Renal cortical epithelial cell (primary cell): ENCODE measurements at regions not wholly inside any gene's neighbourhood (a gene's known extent, or its start where the extent isn't known, plus 50 kb on each side); places are given as distances from the start of the nearest gene placed in this dataset.
A peak's percentile ranks its signal among the peaks of the same experiment; 100 is the strongest.

Source experiments
- DNase-seq: peaks from one replicate; pipeline ENCODE4 v3.0.0-alpha.2; 2011; ENCODE audit warnings: low read depth

DNA sequence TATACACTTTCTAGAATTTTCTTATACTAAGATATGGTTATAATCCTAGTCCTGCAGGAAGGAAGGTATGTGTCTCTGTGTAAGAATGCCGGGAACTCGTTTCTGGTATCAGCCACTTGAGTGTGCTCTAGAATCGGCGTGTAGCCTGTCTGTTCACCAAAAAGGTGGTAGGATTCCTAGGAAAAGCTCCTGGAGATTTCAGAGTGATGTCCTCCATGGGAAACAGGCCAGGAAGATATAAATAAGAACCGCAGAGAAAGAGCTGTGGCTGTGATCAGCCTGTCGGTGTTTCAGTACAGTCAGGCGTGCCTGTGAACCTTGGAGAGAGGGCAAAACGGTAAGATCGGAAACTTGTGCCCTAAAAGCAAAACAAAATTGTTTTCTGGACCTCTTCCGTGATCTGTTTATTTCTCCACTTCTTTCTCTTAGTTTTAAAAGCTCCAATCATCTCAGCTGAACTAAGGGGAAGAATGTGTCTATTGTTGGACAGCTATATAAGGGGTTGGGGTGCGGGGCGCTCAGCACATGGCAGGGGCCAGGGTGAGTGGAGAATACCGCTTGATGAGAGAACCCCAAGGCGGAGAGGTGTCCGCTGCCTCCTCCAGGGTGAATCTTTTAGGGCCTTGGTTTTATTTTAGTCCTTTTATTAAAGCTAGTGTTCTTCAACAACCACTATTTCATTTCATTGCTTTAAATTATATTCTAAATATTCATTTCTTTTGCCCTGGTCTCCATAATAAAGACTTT, 303.8 kb upstream of the TENM3 start:
- DNase-seq, result no peak

DNA sequence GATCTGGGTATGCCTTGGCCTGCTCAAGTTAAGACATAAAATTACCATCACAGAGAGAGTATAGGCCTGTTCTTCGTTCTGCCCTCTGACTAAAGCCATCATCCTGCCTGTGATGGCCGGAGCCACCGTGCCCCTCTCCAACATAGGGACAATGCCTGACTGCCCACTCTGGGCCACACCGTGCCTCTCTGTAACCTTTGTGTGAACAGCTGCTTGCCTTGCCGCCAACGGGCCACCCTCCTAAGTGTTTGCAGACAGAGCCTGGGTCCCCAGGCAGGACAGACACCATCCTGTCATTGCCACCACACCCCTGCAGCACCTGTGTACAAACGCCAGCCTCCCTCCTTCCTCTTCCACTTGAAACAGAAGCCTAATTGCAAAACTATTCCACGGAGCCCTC, 298.7 kb upstream of the TENM3 start:
- no peak for DNase-seq

DNA sequence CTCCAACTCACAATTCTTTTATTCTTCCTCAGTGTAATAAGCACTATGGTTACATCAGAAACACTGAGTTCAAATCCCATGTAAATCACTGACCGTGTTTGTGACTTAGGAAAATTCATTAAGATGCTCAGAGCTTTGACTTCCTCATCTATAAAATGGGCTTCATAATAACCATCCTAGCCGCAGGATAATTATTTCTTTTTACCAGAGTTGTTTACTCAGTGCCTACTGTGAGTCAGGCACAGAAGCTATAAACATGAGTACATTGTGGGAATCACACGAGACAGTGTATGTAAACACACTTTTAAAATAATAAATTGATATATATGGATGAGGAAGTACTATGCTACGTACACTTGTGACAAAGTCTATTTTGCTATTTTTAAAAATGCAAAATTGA, 296.3 kb upstream of the TENM3 start:
- DNase-seq, result no peak

DNA sequence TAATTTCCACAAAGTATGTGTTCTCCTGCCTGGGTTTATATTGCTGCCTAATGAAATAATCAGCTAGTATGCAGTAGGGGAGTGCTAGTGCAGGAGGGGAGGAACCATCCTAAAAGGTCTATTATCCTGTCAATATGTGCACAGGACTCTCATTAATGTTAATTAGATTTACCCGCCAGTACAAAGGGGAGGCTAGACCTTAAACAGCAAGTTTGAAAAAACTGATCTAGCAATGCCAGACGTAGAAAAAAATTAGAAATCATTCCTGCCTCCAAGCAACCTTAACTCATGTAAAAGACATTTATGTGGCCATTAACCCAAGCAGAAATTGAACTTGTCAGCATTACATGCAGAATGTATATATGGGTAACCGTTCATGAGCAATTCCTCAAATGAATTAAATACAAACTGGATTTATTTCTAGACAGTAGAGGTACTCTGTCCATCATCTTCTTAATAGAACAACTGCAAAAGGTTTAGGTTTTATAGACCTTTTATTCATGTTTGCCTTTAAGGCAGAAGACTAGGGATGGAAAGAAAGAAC, 294.3 kb upstream of the TENM3 start:
- DNase-seq, result no peak

DNA sequence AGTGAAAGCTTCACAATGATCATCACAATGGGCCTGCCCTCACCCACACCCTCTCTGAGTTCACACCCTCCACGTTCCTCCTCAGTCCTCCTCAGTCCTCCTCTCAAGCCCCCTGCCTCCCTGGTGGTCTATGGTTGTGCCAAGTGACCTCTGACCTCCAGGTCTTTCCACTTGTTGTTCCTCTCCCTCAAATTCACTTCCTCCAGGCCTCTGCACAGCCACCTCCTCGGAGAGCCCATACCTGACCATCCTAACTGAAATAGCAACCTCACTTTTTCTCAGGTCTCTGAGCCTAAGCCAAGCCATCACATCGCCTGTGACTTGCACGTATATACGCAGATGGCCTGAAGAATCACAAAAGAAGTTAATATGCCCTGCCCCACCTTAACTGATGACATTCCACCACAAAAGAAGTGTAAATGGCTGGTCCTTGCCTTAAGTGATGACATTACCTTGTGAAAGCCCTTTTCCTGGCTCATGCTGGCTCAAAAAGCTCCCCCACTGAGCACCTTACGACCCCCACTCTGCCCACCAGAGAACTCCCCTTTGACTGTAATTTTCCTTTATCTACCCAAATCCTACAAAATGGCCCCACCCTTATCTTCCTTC, 293.4 kb upstream of the TENM3 start:
- DNase-seq, result no peak

DNA sequence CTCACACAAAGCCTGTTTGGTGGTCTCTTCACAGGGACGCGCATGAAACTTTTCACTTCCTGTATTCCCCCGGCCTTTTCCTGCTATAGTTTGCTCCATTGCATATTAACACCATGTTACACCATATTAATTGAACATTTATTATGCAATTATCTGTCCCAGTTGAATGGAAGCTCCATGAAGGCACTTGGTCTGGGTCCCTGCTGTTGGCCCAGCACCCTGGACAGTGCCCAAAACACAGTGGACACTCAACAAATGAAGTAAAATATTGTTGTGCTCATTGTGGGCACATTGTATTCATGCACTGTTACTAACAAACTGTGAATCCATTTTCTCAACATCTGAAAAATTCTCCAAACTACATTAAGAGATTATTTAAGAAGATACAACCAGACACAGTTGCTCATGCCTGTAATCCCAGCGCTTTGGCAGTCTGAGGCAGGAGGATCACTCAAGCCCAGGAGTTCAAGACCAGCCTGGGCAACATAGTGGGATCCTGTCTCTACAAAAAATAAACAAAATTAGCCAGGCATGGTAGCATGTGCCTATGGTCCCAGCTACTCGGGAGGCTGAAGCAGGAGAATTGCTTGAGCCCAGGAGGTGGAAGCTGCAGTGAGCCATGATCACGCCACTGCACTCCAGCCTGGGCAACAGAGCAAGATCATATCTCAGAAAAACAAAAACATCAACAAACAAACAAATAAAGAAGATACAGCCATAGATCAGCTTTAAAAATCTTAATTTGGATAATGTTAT, 292.7 kb upstream of the TENM3 start:
- DNase-seq, result no peak

DNA sequence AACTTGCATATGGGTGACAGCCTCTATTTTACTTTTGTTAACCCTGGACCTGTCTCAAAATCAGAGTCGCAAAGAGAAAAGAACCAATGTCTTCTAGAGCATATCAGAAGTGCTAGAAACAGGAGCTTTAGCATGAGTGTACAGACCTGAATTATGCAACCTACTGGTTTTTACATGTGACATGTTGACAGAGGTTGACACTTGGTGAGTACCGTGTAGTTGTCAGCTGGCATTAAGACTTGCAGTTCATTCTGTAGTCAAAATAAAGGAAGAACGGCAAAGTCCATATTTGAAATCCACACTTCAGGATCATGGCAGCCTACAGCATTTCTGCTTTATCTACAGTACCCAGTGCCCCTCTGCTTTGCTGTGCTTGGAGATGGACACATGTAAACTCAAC, 291.9 kb upstream of the TENM3 start:
- no peak for DNase-seq

DNA sequence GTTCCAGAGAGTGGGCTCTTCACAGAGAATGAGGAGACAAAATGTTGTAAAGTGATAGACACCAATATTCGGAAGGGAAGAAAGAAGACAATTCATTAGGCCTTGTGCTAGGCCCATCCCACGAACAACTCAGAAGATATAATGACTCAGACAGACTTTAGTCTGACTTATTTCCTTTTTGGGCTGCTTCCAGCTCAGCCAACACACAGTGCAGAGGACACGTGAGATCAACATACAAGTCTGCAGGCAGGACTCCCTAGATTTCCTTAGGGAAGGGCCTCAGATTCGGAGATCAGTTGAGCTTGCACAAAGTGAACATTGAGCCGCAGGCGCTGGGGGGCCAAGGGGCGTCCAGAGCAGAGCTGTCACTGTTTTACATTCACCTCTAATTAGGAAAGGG, 290.7 kb upstream of the TENM3 start:
- DNase-seq, result peak; percentile 86

DNA sequence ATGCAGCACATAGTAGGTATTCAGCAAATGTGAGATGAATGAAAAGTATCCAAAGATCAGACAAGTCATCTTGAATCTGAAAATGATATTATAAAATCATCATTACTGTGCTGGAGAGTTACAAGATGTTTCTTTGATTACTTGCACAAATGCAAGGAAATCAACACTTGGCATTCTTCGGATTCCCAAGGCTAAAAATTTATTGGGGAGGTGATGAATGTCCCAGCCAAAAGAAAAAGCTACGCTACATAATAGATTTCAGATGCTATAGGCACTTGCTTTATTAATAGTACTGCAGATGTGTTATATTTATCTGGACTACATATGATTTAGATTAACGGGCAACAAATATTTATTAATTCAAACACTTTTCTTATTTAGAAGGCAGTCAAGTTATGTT, 286.7 kb upstream of the TENM3 start:
- no peak for DNase-seq

DNA sequence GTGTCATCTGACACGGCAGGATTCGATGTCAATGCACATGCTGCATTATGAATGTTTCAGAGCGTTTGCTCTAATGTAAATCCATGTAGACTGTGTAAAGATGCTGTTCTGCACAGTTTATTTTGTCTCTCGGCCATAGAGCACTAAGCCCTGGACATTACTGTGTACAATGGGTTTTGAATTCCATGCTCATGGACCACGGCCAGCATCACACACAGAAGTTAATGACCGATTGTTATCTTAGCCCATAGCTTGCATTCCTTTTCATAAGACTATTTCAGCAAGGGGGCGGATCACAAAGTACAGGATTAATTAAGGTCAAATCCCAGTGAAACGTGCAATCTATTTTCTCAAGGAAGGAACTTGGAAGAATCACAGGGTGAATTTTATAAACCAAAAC, 286.1 kb upstream of the TENM3 start:
- DNase-seq, result peak; percentile 92

DNA sequence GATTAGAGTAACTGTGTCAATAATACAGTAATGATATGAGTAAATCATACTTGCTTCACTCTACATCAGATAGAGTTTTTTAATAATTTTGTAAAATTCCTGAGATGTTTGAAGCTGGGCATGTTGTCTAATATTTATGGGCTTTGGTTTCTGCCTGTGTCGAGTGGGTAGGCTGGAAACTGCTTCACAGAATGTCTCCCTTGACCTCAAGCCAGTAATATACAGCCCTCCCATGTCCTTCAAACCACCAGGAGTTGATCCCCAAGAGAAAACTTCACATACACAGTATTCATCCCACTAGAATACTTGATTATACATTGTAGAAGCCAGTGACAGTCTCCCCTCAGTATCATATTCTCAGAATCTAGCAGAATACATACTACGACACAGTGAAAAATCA, 284.8 kb upstream of the TENM3 start:
- DNase-seq, result no peak

DNA sequence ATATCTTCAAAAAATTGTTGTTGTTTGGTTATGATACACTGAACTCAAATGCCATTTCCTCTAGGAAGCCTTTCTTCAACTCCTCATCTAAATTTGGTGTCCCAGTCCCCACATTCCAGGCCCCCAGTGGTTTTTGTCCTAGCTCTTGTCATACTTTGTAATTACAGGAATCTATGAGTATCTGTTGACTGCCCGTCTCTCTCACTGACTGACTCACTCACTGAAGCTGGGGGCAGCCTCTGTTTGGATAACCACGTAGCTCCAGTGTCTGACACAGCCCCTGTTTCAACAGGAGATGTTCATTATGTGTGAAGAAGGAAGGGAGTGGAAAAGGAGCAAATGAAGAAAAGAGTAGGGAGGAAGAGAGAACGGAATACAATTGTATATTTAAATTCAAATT, 284.1 kb upstream of the TENM3 start:
- peak; percentile 87 for DNase-seq

DNA sequence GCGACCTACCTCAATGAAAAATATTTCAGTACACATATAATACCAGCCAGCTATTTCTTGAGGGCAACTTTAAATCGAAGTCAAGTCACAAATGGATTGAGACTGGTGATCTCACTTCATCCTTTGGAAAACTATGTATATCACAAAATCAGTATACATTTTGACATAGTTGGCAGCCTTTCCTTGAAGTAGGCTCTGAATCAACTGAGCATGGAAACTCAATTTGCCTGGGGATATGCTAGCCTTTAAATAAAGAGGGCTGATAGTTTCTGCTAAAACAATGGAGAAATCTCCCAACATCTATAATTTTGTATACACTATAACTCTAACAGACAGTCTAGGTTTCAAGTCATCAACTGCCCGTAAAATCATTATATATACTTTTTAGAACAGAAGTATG, 282.8 kb upstream of the TENM3 start:
- DNase-seq, result no peak

DNA sequence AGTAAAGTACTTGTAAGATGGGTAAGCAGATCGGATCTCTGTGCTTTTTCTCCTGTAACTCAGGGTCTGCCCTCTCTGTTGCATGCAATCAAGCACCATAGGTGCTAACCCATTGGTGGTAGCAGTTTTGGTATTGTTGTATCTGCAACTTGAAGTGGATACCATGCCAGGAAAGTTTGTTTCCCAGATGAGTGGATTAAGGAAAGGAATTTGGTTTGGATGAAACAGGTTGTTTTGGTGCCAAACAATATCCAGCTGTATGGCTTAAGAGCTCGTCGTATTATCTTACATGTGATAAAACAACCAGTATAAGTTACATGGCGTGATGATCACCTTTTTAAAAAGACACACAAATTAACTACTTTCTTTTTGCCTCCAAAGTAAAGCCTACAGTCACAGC, 280.9 kb upstream of the TENM3 start:
- DNase-seq, result no peak

DNA sequence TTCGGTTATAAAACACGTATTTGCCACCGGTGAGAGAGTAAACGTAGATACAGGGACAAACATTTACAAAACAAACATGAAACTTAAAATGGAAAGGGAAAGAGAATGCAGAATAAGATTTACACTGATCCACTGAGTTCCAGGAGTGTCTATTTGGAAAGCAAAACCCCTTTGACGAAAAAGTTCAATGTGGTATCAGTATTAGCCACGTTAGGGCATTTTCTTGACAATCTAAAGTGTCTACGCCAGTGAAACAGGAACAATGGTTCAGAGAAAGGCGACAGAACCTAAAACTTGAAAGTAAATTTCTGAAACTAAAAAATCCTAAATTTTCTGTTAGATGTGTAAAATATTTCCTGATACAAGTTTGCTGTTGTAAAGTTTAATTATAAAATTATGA, 278.5 kb upstream of the TENM3 start:
- DNase-seq, result no peak

DNA sequence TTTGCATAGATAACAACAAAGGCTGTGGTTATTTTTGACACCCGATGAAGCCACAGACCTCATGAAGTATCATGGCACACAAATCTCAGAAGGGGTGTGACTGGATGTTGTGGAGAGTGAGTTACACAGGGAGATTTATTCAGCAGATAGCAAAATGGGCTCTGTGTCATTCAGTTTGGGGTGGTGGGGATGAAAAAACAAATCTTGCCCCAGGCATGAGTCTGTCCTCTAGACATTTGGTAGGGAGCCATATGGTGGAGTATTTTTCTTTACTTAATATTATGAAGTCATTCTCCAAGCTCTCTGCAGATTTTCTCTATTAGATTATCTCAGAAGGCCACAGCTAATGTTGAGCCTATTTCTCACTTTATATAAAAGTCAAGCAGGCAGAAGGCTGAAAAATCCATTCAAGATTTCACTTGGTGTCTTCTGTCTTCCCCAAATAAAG, 277.1 kb upstream of the TENM3 start:
- no peak for DNase-seq

DNA sequence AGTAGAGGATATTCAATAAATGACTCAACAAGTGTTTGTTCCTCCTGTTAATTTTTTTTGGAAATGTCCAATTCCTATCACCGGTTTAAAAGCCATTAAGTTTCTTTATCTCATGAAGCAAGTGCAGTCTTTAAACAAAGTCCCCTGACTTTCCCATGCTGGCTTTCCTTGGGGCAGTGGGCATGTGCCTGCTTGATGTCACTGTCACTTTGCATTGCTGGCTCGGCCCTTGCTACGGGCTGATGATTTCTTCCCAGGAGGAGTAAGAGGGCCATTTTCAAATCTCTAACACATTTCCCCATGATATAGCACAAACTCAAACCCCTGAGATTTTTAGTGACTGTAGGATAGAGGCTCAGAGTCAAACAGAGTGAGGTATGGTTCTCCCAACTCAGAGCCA, 275.8 kb upstream of the TENM3 start:
- no peak for DNase-seq

DNA sequence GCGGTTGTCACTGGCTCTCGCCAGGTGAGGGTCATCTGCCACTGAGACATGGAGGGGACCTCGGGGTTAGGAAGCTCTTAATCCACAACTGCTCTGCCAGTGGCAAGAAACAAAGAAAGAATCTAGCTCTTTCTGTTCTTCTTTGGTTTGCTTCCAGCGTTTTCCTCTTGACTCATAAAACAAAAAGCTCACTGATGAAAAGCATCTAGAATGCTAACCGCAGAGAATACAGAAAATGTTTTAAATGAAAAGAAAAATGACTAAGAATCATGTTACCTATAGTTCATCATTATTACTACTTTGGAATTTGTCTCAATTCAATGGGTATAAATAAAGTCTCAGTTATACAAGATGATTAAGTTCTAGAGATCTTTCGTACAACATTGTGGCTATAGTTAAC, 274.8 kb upstream of the TENM3 start:
- no peak for DNase-seq

DNA sequence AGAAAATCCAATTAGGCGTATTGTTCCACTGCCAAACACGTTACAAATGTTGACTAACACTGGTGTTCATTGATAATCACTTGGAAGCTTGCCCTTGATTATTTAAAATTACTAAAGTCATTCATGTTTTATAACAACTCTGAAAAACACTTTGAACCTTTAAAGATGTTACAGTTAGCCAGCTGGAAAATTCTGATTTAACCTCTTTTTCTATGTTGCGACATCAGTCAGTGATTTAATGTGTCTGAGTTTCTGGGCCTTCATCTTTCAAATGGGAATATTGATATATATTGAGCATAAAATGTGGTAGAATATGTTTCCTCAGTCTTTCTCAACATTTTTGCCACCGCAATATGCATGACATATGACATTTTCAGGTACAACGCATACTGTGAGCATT, 274.1 kb upstream of the TENM3 start:
- no peak for DNase-seq

DNA sequence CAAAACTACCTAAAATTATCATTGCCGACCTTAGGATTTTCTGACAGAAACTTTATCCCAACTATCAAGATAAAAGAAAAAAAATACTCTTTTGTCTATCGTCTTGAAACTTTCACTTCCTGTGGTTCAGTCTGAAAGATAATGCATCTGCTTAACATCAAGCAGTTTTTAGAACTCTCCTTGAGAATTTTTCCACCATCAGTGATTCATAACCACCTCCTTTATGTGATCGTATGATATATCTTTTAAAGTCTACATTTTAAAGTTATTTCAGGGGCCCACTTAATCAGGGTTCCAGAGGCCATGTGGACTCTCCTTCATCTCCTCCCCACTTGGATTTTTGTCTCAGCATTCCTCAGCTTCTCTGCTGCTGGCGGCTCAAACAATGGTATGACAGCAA, 272.8 kb upstream of the TENM3 start:
- no peak for DNase-seq

DNA sequence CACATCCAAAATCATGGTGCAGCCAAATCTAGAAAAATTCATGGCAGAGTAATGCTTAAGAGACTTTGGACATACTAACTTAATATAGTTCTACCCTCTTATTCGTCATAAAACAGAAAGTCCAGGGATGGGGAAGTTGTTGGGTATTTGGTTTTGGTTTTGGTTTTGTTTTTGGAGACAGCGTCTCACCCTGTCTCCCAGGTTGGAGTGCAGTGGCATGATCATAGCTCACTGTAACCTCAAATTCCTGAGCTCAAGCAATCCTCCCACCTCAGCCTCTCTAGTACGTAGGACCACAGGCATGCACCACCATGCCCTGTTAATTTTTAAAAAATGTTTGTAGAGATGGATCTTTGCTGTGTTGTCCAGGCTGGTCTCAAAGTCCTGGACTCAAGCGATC, 271.8 kb upstream of the TENM3 start:
- DNase-seq, result no peak

DNA sequence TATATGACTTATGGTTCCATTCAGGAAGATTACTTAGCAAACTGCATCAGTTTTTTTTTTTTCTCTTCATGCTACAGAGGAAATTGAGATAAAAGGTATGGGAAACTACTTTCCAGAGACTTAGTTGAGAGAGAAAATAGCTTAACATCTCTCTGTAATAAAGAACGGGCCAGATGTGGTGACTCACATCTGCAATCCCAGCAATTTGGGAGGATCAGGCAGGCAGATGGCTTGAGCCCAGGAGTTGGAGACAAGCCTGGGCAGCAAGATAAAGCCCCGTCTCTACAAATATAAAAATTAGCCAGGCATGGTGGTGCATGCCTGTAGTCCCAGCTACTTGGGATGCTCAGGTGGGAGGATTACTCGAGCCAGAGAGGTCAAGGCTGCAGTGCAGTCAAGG, 271.2 kb upstream of the TENM3 start:
- no peak for DNase-seq

DNA sequence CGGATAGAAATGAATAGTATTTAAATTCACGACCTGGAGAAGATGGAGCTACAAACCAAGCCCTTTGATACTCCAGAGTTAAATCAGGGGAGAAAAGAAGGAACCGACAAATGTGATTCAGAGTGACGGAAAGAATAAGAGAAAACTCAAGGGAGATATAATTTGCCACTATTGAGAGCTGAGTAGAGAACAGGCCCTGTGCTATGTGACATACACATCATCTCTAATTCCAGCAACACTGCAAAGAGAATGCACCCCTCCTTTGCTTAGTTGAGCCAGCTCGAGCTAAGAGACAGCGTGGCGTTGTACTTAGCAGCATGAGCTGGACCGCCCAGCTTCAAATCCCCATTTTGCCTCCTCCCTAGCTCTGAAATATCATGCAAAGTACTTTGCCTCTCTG, 266.4 kb upstream of the TENM3 start:
- no peak for DNase-seq
